Psoas muscle (tissue), 7 donors: ENCODE measurements at regions not wholly inside any gene's neighbourhood (a gene's known extent, or its start where the extent isn't known, plus 50 kb on each side); places are given as distances from the start of the nearest gene placed in this dataset.
A peak's percentile ranks its signal among the peaks of the same experiment; 100 is the strongest.

ENCODE experiments used
- ATAC-seq, 4 donors: fragments of 200-7000 bp; cut with Tn5 transposase; one replicate each; pipeline ENCODE4 v1.9.1; 2020; ENCODE audit warnings: moderate library complexity in 3 of 4, mild to moderate bottlenecking in 2 of 4
- DNase-seq, 2 donors: peaks; one replicate each; pipeline ENCODE4 v3.0.0-alpha.2; 2020
- H3K27ac ChIP-seq: fragments of 200-600 bp; one replicate; pipeline ENCODE4 v1.8.0; 2022
- H3K27me3 ChIP-seq, 3 donors: fragments of 200-600 bp in 1 of 3; one replicate each; pipeline versions ENCODE4 v1.6.1 to v1.8.0; 2013 to 2022; ENCODE audit warnings: low read length in 2 of 3, mild to moderate bottlenecking in 2 of 3, moderate library complexity in 1 of 3; ENCODE audit not compliant: insufficient read depth in 3 of 3
- H3K36me3 ChIP-seq, 2 donors: fragments of 200-600 bp in 1 of 2; one replicate each; pipeline versions ENCODE4 v1.6.1 to v1.8.0; 2013 to 2022; ENCODE audit warnings: low read depth in 1 of 2, mild to moderate bottlenecking in 1 of 2, moderate library complexity in 1 of 2; ENCODE audit not compliant: insufficient read depth in 1 of 2
- H3K4me1 ChIP-seq: fragments of 200-600 bp; one replicate; pipeline ENCODE4 v1.8.0; 2022
- H3K4me3 ChIP-seq: fragments of 200-600 bp; one replicate; pipeline ENCODE4 v1.8.0; 2022; ENCODE audit warnings: mild to moderate bottlenecking
- H3K9me3 ChIP-seq: fragments of 200-600 bp; one replicate; pipeline ENCODE4 v1.8.0; 2022
- WGBS, 3 donors: extraction: QIAGEN DNeasy Blood & Tissue Kit; methylation state at CpG; one replicate each; pipeline versions ENCODE4 v1.1.6 to v1.1.7; 2013; 5-methylcytosine and 5-hydroxymethylcytosine counted together
- intact Hi-C, 2 donors: fragments of 100-400 bp; cut with DNase I; formaldehyde crosslinking; loops; one replicate each; pipeline versions ENCODE4 v1.11.0 to v1.14.2; 2022
- TF ChIP-seq, protein P1 (sequence below): fragments of 200-600 bp; IDR thresholded peaks from one replicate; pipeline ENCODE4 v1.8.0; 2022; ENCODE audit warnings: antibody characterized with exemption
- donor health status: healthy with polysubstance abuse.
- donor health status: DM: no; HTN: no; CAD: no; lungs with moderate emphysema.
- donor health status: Bipolar disorder and iron deficiency.
- donor health status: healthy.
- donor health status: DM: yes; HTN: yes; CAD: no.
- donor health status: DM: no; HTN: no; CAD: no.
- donor health status: DM: yes; HTN: yes; CAD: no.

DNA sequence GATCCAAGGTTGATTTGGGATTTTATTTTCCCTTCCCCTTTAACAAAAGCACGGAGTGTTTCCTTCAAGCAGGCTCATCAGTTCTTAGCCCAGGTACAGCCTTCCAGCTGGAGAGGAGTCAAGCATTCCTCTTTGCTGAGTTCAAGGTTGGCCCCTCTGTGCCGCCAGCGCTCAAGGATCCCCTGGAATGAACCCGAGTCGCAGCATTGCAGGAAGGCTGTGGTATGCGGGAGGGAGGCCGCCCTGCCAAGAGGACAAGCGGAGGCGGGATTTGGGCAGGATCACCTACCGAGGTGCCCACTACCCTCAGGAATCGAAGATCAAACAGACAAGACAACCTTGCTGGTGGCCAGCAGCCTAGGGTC, 53.9 kb upstream of the NCOR2 start:
- Histone ChIP-seq H3K4me1 (peaks cover 17% of the 10 kb centered on the region), H3K36me3 (no peaks in the 10 kb centered on the region), H3K27me3 (no peaks in the 10 kb centered on the region), H3K4me3 (peak overlapping the region; percentile 8), H3K9me3 (no peaks in the 10 kb centered on the region), H3K27ac (peak overlapping the region; percentile 56)
- intact Hi-C loops: loop anchor here in 1 of 2 donors (5.0 kb wide), 1 partner anchor 34 kb away; no protein-coding TSS in a partner anchor
- TF ChIP-seq, protein P1, sequence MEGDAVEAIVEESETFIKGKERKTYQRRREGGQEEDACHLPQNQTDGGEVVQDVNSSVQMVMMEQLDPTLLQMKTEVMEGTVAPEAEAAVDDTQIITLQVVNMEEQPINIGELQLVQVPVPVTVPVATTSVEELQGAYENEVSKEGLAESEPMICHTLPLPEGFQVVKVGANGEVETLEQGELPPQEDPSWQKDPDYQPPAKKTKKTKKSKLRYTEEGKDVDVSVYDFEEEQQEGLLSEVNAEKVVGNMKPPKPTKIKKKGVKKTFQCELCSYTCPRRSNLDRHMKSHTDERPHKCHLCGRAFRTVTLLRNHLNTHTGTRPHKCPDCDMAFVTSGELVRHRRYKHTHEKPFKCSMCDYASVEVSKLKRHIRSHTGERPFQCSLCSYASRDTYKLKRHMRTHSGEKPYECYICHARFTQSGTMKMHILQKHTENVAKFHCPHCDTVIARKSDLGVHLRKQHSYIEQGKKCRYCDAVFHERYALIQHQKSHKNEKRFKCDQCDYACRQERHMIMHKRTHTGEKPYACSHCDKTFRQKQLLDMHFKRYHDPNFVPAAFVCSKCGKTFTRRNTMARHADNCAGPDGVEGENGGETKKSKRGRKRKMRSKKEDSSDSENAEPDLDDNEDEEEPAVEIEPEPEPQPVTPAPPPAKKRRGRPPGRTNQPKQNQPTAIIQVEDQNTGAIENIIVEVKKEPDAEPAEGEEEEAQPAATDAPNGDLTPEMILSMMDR: no peak
- ATAC-seq (peak; percentile 89 to 95 (median 92)), DNase-seq (peak; percentile 84 to 88)
- WGBS, 3 donors: 16 to 22% (median 22%) methylated on average over 11 of the region's 11 CpGs

DNA sequence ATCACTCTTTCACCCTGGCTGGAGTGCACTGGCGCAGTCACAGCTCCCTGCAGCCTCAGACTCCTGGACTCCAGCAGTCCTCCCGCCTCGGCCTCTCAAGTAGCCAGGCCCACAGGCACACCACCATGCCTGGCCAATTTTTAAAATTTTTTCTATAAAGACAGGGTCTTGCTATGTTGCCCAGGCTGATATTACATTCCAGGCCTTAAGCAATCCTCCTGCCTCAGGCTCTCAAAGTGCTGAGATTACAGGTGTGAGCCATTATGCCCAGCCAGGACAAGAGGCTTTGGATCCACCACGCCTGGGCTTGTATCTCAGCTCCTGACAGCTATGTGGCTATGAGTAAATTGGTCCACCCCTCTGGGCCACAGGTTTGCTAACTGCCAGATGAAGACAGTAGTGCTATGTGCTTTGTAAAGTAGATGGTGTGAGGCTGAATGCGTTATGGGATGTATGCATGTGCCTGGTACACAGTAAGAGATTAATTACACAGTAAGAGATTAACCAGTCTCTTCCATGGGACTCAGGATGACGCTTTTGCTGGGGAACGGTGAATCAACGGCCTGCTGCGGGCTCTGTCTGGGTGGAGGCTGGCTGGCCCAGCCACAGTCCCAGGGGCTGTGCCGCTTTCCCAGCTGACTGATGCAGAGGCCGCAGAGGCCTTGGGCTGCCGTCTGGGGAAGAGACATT, 53.3 kb upstream of the NCOR2 start:
- Histone ChIP-seq H3K9me3 (no peaks in the 10 kb centered on the region), H3K27ac (peak overlapping the region; percentile 56), H3K27me3 (no peaks in the 10 kb centered on the region), H3K4me1 (peaks cover 17% of the 10 kb centered on the region), H3K36me3 (no peaks in the 10 kb centered on the region), H3K4me3 (peak overlapping the region; percentile 8)
- 43 to 58% (median 47%) methylated on average over 12 of the region's 12 CpGs for WGBS, 3 donors
- TF ChIP-seq, protein P1: no peak
- ATAC-seq (peak; percentile 53 to 68 (median 61)), DNase-seq (no peak)
- intact Hi-C loops: loop anchor here in 1 of 2 donors (5.0 kb wide), 1 partner anchor 33 kb away; no protein-coding TSS in a partner anchor

DNA sequence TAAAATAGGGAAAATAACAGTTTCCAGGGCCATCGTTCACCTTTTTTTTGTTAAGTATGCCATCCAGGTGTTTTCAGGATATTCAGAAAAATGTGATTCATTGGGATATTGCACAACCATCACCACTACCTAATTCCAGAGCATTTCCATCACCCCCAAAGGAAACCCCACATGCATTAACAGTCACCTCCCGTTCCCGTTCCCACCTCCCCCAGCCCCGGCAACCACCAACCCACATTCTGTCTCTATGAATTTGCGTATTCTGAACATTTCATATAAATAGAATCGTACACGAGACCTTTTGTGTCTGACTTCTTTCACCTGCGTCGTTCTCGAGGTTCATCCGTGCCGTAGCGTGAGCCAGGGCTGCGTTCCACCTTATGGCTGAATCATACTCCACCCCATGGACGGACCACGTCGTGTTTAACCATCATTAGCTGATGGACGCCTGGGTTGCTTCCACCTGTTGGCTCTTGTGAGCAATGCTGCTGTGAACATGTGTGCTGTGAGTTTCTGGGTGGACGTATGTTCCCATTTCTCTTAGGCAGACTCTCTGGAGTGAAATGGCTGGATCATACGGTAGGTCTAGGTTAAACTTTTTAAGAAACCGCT, 51.0 kb upstream of the NCOR2 start:
- H3K4me1 ChIP-seq: peaks cover 17% of the 10 kb centered on the region
- H3K27me3 ChIP-seq: no peaks in the 10 kb centered on the region
- WGBS, 3 donors: 86 to 91% (median 88%) methylated on average over 21 of the region's 21 CpGs
- TF ChIP-seq, protein P1: no peak
- no peak overlapping the region for H3K27ac ChIP-seq
- DNase-seq (no peak), ATAC-seq (no peak)
- intact Hi-C loops: no loop called here
- H3K9me3 ChIP-seq: no peaks in the 10 kb centered on the region
- H3K36me3 ChIP-seq: no peaks in the 10 kb centered on the region
- no peak overlapping the region for H3K4me3 ChIP-seq

DNA sequence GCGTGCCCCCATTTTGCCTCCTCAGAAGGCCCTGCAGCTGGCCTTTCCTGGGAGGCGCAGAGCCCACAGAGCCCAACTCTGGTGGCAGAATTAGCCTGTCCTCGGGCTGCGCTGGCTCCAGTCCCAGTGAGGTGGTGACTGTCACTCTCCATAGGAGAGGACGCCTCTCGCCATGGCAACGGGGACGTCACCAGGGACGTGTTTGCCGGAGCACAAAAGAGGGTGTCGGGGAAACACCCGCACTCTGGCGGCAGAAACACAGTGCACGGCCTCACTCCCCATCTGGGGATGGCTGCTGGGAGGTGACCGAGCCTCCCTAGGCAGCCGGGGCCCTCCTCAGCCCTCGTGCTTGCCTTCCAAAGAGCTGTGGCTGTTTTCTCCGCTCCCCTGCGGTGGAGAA, 50.2 kb upstream of the NCOR2 start:
- Histone ChIP-seq H3K27me3 (no peaks in the 10 kb centered on the region), H3K27ac (no peak overlapping the region), H3K4me3 (no peak overlapping the region), H3K9me3 (no peaks in the 10 kb centered on the region), H3K4me1 (peaks cover 17% of the 10 kb centered on the region), H3K36me3 (no peaks in the 10 kb centered on the region)
- no peak for ATAC-seq
- DNase-seq: peak in 1 of 2 donors; percentile 59
- intact Hi-C loops: no loop called here
- TF ChIP-seq, protein P1: no peak
- 75 to 80% (median 79%) methylated on average over 19 of the region's 19 CpGs for WGBS, 3 donors
